Adrenal gland (tissue), 9 donors: ENCODE measurements at regions not wholly inside any gene's neighbourhood (a gene's known extent, or its start where the extent isn't known, plus 50 kb on each side); places are given as distances from the start of the nearest gene placed in this dataset.

Experiments used
- DNase-seq, 7 donors: peaks; one replicate each; pipeline ENCODE4 v3.0.0-alpha.2; 2019 to 2020
- H3K27ac ChIP-seq, 5 donors: fragments of 200-600 bp; sonication (generic) in 4 of 5; 1 replicate in 3 of 5; 2 replicates in 2 of 5; pipeline versions ENCODE4 v1.5.1 to v1.8.0; 2016 to 2020; ENCODE audit warnings: mild to moderate bottlenecking in 1 of 5
- H3K27me3 ChIP-seq: fragments of 200-600 bp; 2 replicates; pipeline ENCODE4 v1.8.0; 2021
- H3K36me3 ChIP-seq, 2 donors: fragments of 200-600 bp; replicated peaks in 1 of 2; 1 replicate in 1 of 2; 2 replicates in 1 of 2; pipeline versions ENCODE4 v1.5.1 to v1.8.0; 2018 to 2022
- H3K4me1 ChIP-seq, 2 donors: fragments of 200-600 bp; replicated peaks in 1 of 2; 1 replicate in 1 of 2; 2 replicates in 1 of 2; pipeline versions ENCODE4 v1.5.1 to v1.8.0; 2018 to 2021
- H3K4me3 ChIP-seq, 4 donors: fragments of 200-600 bp; sonication (generic) in 3 of 4; one replicate each; pipeline ENCODE4 v1.5.1; 2016 to 2018
- H3K9me3 ChIP-seq, 3 donors: fragments of 200-600 bp; sonication (generic) in 1 of 3; replicated peaks in 1 of 3; 1 replicate in 2 of 3; 2 replicates in 1 of 3; pipeline versions ENCODE4 v1.5.1 to v1.8.0; 2016 to 2021
- POLR2A ChIP-seq, 2 donors: fragments of 450-650 bp; IDR thresholded peaks; one replicate each; pipeline ENCODE4 v1.6.1; 2017; ENCODE audit warnings: antibody characterized with exemption in 2 of 2, mild to moderate bottlenecking in 2 of 2, moderate library complexity in 1 of 2
- WGBS, 4 donors: extraction: QIAGEN DNeasy Blood & Tissue Kit in 2 of 4; methylation state at CpG; one replicate each; pipeline versions ENCODE4 v1.1.5 to v1.1.7; 2013 to 2017; 5-methylcytosine and 5-hydroxymethylcytosine counted together
- intact Hi-C, 2 donors: fragments of 100-400 bp; cut with DNase I; formaldehyde crosslinking; loops; one replicate each; pipeline versions ENCODE4 v1.14.1 to v1.15.0; 2022 to 2023
- TF ChIP-seq, protein P1 (sequence below), 6 experiments: fragments of 450-650 bp in 4 of 6; fragments of 200-600 bp in 2 of 6; sonication (generic) in 1 of 6; IDR thresholded peaks; 1 replicate in 5 of 6; 2 replicates in 1 of 6; pipeline versions ENCODE4 v1.5.1 to v1.8.0; 2016 to 2021; ENCODE audit warnings: antibody characterized with exemption in 6 of 6, mild to moderate bottlenecking in 2 of 6, moderate library complexity in 1 of 6
- donor health status: healthy with polysubstance abuse.
- donor health status: Bipolar disorder and iron deficiency.
- donor health status: DM: yes; HTN: yes; CAD: no.
- donor health status: DM: no; HTN: no; CAD: no.
- donor health status: DM: no; HTN: no; CAD: no.

- no peaks in the 10 kb centered on the region for H3K9me3 ChIP-seq
- intact Hi-C loops: no loop called here
- no peaks in the 10 kb centered on the region for H3K4me1 ChIP-seq
- H3K27me3 ChIP-seq: no peaks in the 10 kb centered on the region
- 78 to 91% (median 85%) methylated on average over 3 of the region's 3 CpGs for WGBS, 4 donors
- no peak for TF ChIP-seq POLR2A (IDR thresholded peaks at IDR 0.05)
- TF ChIP-seq, protein P1, sequence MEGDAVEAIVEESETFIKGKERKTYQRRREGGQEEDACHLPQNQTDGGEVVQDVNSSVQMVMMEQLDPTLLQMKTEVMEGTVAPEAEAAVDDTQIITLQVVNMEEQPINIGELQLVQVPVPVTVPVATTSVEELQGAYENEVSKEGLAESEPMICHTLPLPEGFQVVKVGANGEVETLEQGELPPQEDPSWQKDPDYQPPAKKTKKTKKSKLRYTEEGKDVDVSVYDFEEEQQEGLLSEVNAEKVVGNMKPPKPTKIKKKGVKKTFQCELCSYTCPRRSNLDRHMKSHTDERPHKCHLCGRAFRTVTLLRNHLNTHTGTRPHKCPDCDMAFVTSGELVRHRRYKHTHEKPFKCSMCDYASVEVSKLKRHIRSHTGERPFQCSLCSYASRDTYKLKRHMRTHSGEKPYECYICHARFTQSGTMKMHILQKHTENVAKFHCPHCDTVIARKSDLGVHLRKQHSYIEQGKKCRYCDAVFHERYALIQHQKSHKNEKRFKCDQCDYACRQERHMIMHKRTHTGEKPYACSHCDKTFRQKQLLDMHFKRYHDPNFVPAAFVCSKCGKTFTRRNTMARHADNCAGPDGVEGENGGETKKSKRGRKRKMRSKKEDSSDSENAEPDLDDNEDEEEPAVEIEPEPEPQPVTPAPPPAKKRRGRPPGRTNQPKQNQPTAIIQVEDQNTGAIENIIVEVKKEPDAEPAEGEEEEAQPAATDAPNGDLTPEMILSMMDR (IDR thresholded peaks at IDR 0.05): no peak
- no peak overlapping the region for H3K27ac ChIP-seq
- DNase-seq: no peak
- H3K4me3 ChIP-seq: no peak overlapping the region
- H3K36me3 ChIP-seq: no peaks in the 10 kb centered on the region
These were observed 645.1 kb upstream of the FAM98A start for GRCh38 chr2:34244195-34244594.

DNA sequence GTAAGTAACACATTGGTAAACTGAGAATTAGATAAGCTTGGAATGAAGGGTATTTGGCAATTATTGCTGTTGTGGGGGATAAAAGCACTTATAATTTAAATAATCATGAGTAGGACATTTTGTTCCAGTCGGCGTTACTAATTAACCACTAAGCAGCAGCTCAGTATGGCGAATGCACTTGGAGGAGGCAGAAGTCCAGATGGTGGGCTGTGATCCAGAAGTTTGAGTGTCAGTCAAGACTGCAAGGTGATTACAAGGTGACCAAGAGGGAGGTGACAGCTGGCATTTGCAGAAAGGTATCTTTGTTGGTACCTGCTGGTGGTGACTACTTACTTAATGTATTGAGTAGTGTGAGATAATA, 643.6 kb upstream of the FAM98A start:
- Histone ChIP-seq H3K4me3 (no peak overlapping the region), H3K9me3 (no peaks in the 10 kb centered on the region), H3K36me3 (no peaks in the 10 kb centered on the region), H3K4me1 (no peaks in the 10 kb centered on the region), H3K27ac (no peak overlapping the region), H3K27me3 (no peaks in the 10 kb centered on the region)
- whole genome bisulfite sequencing, 4 donors: 43 to 65% (median 47%) methylated on average over 3 of the region's 3 CpGs
- intact Hi-C loops: no loop called here
- no peak for DNase-seq
- TF ChIP-seq, protein P1 (IDR thresholded peaks at IDR 0.05): no peak
- no peak for TF ChIP-seq POLR2A (IDR thresholded peaks at IDR 0.05)

- TF ChIP-seq, protein P1 (IDR thresholded peaks at IDR 0.05): no peak
- no peak for TF ChIP-seq POLR2A (IDR thresholded peaks at IDR 0.05)
- Histone ChIP-seq H3K4me3 (no peak overlapping the region), H3K9me3 (no peaks in the 10 kb centered on the region), H3K27ac (no peak overlapping the region), H3K36me3 (no peaks in the 10 kb centered on the region), H3K27me3 (no peaks in the 10 kb centered on the region), H3K4me1 (no peaks in the 10 kb centered on the region)
- WGBS, 4 donors: 69 to 76% (median 73%) methylated on average over 6 of the region's 6 CpGs
- intact Hi-C loops: no loop called here
- DNase-seq: no peak
These were observed 643.0 kb upstream of the FAM98A start for GRCh38 chr2:34241905-34242762.

DNA sequence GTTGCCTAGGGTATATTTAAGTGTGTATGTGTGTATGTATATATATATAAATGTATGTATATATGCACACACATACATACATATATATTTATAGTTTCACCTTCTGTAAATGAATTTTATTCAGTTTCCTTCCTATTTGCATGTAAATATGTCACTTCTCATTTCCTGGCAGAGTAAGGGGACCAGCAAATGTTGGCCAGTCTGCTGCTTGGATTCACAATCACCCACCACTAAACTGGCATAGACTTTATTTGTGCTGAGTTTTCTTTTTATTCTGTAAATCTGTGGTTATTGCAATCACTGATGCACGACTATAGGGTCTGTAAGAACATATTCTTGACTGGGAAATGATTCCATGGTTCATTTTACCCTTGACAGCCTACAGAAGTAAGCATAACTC, 640.4 kb upstream of the FAM98A start:
- no peak overlapping the region for H3K4me3 ChIP-seq
- H3K27ac ChIP-seq: no peak overlapping the region
- TF ChIP-seq POLR2A (IDR thresholded peaks at IDR 0.05): no peak
- TF ChIP-seq, protein P1 (IDR thresholded peaks at IDR 0.05): no peak
- WGBS, 4 donors: 66 to 86% (median 70%) methylated on average over 1 of the region's 1 CpG
- H3K9me3 ChIP-seq: no peaks in the 10 kb centered on the region
- H3K27me3 ChIP-seq: no peaks in the 10 kb centered on the region
- no peaks in the 10 kb centered on the region for H3K36me3 ChIP-seq
- intact Hi-C loops: no loop called here
- no peak for DNase-seq
- no peaks in the 10 kb centered on the region for H3K4me1 ChIP-seq
